ENCODE measurements at regions not wholly inside any gene's neighbourhood (a gene's known extent, or its start where the extent isn't known, plus 50 kb on each side); places are given as distances from the start of the nearest gene placed in this dataset.
"Not testable (repeated sequence)": the region's sequence is repeated elsewhere in the genome, so short reads cannot be mapped to it uniquely, and the experiment has no call there.

- DNase-seq = no peak
Observed at GRCh38 chr1:29949676-29950075, 713.4 kb downstream of the PTPRU start.

GRCh38 chr1:29948581-29948980, 712.3 kb downstream of the PTPRU start:
- no peak for DNase-seq

GRCh38 chr1:29946057-29946456, 709.7 kb downstream of the PTPRU start:
- DNase-seq = no peak

GRCh38 chr1:29945426-29945825, 709.1 kb downstream of the PTPRU start:
- no peak for DNase-seq

- DNase-seq = no peak
Observed at GRCh38 chr1:29944253-29944905, 708.1 kb downstream of the PTPRU start.

DNA sequence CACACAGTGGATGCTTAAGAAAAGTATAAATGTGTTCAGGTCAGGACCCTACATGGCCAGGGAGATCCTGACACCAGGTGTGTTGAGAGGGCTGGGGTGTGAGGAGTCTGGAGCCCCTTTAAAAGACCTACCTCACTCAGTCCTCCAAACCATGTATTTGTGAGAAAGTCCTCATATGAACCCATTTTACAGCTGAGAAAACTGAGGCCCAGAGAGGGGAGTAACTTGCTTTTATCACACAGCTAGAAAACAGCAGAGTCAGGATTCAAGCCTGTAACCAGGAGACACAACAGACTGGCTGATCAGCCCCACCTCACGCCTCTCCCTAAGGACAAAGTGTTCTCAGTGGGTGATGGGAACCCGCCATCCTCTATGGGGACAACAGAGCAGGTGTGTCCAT, 706.7 kb downstream of the PTPRU start:
- no peak for DNase-seq

DNA sequence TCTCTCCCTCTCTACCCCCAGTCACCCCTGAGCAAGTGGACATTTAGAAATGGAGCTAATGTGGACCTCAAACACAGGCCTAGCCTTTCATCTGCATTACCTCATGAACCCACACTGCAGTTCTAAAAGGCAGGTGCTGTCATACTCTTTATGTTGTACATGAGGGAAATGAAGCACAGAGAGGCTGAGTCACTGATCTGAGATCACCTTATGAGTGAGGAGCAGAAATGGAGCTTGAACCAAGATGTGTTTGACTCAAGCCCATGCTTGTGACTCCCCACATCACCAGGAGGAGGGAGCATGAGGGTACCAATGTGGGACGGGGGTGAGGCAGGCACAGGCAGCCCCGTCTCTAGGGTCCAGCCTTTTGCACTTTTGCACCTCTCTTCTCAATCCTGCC, 702.8 kb downstream of the PTPRU start:
- DNase-seq = no peak

GRCh38 chr1:29937356-29937755, 701.0 kb downstream of the PTPRU start:
- DNase-seq = no peak

GRCh38 chr1:29936031-29936544, 699.8 kb downstream of the PTPRU start:
- DNase-seq = no peak

DNA sequence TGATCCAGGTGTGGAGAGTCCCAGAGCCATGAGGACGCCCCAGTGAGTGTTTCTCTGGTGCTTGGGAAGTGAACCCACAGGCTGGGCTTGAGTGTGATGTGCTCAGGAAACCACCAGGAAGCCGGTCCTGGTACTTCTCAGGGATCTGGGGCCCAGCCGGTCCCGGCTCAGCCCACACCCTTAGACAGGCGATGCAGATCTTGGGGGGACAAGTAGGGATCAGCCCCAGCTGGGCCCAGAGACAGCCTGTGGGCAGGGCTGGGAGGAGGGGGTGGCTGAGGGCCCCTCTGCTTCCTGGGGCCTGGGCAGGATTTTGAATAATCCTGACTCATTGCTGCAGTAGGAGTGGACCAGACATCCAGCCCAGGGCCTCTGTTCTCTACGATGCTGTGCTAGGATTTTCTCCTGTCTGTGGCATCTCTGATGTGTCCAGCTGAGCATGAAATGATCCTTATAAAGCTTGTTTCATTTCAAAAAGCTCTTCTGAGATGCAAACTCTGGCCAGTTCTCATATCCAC, 698.0 kb downstream of the PTPRU start:
- DNase-seq = no peak

GRCh38 chr1:29933067-29933466, 696.7 kb downstream of the PTPRU start:
- no peak for DNase-seq

DNA sequence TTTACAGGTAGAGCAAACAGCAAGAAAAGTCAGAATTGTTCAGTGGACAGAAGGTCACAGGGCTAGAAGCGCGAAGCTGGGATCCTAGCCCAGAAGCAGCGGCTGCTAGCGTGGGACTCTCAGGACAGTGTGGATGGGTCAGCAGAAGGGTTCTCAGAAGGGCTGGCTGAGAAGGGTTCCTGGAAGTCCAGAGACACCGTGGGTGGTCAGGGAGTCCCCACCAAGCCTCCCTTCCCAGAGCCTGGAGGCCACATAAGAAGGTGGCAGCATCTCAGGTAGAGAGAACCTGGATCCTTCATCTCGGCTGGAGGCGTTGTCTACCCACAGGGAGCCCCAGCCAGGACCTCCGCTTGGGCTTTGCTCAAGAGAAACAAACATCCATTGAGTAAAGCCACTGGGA, 696.3 kb downstream of the PTPRU start:
- no peak for DNase-seq

DNA sequence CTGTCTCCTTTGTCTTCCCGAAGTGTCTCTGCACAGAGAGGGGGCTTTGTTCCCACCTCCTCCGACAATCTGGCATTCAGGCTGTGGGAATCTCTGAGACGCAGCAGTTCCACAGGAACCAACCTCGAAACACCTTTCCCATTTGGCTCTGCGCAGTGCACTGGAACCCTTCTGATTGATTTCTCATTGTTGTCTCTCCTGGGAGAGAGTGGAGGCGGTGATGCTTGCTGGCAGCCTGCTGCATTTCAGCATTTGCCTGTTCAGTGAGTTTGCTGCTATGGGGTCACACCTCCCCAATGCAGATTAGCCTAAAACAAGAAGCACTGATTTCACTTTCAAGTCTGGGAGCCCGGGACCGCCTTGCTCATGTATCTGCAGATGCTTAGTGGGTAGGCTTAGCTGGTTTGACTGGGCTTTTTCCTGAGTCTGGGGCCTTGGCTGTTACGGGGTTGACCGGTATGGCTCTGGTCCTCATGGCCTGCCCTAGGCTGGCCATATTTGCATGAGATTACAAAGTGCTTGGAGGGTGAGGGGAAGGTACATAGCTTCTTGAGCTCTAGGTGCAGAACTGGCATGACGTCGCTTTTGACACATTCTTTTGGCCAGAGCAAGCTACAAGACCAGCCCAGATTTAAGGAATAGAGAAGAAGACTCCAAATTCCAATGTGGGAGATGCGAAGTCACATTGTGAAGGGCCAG, 695.3 kb downstream of the PTPRU start:
- DNase-seq = peak; percentile 64

GRCh38 chr1:29925058-29925457, 688.7 kb downstream of the PTPRU start:
- DNase-seq = no peak

GRCh38 chr1:29924017-29924431, 687.7 kb downstream of the PTPRU start:
- no peak for DNase-seq

DNA sequence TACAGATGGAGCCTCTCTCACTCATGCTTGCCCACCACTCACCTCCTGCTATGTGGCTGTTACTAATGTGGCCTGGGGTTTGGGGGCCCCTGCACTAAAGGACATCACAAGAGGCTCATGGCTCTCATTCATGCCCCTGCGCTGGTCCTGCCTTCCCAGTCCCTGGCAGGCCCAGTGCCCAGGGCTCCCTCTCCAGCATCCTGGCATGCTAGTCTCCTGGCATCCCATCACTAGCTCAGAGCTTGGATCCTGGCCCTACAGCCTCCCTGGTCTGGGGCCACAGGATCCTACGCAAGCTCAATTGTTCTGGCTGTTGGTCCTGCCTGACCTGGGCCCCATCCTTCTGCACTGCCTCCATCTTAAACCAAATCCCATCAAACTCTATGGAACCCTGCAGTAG, 685.4 kb downstream of the PTPRU start:
- no peak for DNase-seq

DNA sequence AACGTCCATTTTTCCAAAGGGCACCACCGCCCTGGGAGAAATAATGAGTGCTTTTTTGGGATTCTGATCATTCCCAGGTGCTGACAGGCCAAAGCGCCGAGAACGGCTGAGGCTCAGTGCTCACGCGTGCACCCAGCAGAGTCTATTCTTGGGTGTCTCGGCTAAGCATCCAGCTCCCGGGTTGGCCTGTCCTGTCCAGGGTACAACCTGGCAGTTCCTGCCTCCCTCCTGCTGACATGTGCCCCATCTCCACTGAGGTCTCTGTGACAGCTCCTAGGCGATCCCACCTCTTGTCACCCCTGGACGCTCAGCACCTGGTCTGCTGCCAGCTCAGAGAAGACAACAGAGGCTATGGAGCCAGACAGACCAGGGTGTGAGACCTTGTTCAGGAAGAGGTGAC, 684.5 kb downstream of the PTPRU start:
- no peak for DNase-seq

GRCh38 chr1:29920316-29920715, 684.0 kb downstream of the PTPRU start:
- no peak for DNase-seq

DNA sequence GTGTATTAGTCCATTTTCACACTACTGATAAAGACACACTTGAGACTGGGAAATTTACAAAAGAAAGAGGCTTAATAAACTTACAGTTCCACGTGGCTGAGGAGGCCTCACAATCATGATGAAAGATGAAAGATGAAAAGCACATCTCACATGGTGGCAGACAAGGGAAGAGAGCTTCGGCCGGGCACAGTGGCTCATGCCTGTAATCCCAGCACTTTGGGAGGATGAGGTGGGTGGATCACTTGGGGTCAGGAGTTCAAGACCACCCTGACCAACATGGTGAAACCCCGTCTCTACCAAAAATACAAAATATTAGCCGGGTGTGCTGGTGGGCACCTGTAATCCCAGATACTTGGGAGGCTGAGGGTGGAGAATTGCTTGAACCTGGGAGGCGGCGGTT, 682.7 kb downstream of the PTPRU start:
- DNase-seq = not testable (repeated sequence)

- DNase-seq = no peak
Observed at GRCh38 chr1:29916656-29917369, 680.5 kb downstream of the PTPRU start.

DNA sequence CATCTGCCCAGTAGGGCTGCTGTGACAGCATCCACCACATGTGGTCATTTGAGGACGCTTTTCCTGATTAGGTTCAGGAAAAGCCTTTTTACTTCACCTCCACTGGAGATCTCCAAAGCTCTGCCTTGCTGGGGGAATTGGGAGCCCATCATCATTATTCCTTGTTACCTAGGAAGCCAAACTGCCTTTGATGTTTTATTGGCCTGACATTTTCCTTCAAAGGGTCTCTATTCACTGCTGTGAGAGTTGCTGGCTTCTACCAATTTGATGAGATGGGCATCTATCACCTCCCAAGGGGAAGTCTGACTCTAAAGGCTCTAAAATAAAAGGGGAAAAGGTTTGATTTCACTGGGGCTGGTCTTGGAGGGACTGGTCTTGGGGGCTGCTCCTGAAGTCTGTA, 678.6 kb downstream of the PTPRU start:
- no peak for DNase-seq

DNA sequence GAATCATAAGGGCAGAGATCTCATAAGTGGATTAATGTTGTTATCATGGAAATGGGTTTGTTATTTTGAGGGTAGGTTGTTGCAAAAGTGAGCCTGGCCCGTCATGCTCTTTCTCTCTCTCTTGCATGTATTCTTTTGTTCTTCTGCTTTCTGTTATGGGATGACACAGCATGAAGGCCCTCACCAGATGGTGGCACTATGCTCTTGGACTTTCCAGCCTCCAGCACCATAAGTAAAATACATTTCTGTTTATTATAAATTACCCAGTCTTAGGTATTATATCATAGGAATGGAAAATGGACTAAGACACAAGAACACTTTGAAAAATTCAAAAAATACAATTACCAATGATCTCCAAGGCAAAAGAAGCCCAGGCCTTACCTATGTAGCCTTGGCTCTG, 676.1 kb downstream of the PTPRU start:
- DNase-seq = no peak

DNA sequence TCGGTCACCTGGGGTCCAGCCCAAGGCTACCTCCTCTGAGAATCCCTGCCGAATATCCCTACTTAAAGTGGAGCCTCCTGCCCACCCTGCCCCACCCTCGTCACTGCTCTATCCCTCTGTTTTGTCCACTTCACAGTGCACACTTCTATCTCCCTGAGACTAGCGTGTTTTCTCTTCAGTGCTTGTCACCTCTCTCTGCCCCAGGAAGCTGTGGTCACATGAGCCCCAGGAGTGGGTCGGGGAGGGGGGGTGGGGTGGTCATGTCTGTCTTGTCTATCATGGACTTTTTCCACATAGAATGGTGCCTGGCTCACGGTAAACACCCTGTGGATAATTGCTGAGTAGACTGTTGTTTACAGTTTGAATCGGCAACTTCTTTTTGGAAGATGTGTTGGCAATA, 673.6 kb downstream of the PTPRU start:
- DNase-seq = no peak

DNA sequence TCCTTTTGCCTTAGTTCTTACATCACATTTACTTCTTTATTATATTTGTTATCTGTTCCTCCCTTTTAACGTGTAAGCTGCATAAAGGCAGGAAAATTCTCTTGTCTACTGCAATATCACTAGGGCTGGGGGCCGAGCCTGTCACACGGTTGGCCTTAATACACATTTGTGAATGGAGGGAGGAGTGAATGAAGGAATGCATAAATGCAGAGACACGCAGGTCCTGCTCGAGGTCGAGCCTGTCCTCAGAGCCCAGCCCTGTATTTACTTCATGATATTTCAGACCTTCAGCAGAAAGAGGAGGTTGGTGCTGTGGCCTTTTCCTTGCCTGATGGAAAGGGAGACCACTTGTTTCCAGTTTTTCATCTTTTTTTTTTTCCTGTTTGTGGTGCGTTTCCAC, 671.3 kb downstream of the PTPRU start:
- no peak for DNase-seq

All from islet precursor cell (in vitro differentiated cells).